ENCODE measurements at regions not wholly inside any gene's neighbourhood (a gene's known extent, or its start where the extent isn't known, plus 50 kb on each side); places are given as distances from the start of the nearest gene placed in this dataset.
"Not testable (repeated sequence)": the region's sequence is repeated elsewhere in the genome, so short reads cannot be mapped to it uniquely, and the experiment has no call there.

DNA sequence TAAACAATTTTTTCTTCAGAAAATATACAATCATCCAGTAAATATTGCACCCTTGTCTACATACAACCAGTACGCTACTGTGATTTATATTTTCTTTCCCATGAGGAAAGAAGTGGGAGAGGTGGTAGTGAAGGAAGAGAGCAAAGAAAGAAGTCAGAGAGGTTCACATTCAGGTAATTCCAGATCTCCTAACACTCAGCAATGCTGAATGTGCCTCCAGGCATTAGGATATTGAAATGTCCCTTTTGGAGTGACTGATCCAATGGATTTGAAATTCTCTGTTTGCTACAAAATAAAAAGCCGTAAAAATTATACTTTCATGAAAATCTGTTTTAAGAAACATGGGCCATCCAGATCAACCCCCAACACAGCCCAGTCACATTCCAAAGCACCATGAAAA lies 211.9 kb upstream of the NR3C2 start:
- Histone ChIP-seq H3K4me1 (ENCODE audit: control insufficient read depth in 2 of 2, insufficient read depth in 2 of 2, low read length in 1 of 2) (no peaks in the 10 kb centered on the region), H3K27ac (ENCODE audit: low read depth in 2 of 2, low read length in 1 of 2) (no peak overlapping the region), H3K36me3 (ENCODE audit: control insufficient read depth in 2 of 2, insufficient read depth in 2 of 2, low read length in 1 of 2) (no peaks in the 10 kb centered on the region), H3K9me3 (ENCODE audit: control insufficient read depth in 2 of 2, insufficient read depth in 1 of 2, low read depth in 1 of 2, low read length in 1 of 2) (no peaks in the 10 kb centered on the region), H3K27me3 (ENCODE audit: control insufficient read depth in 1 of 2, insufficient read depth in 2 of 2, low read length in 2 of 2) (no peaks in the 10 kb centered on the region), H3K4me3 (ENCODE audit: low read depth in 1 of 2, low read length in 2 of 2) (no peak overlapping the region)
- 93 to 94% methylated on average over 2 of the region's 2 CpGs for WGBS, 2 donors

DNA sequence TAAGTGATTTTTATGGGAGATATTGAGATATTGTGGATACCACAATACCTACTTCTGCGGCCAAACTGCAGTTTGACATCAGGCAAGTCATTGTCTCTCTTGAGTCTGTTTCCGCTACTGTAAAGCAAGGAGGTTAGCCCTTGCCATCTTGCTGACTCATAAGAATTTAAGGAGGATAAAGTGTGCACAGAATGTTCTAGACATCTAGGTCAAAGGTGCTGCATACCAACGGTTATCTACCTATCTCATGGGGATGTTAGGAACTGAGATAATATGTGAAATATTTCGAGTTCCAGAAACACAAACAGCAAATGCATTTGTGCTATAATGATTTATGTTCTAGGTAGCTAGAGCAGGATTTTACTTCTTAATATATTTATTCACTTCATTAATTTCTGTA lies 211.5 kb upstream of the NR3C2 start:
- Histone ChIP-seq H3K9me3 (ENCODE audit: control insufficient read depth in 2 of 2, insufficient read depth in 1 of 2, low read depth in 1 of 2, low read length in 1 of 2) (no peaks in the 10 kb centered on the region), H3K4me1 (ENCODE audit: control insufficient read depth in 2 of 2, insufficient read depth in 2 of 2, low read length in 1 of 2) (no peaks in the 10 kb centered on the region), H3K27me3 (ENCODE audit: control insufficient read depth in 1 of 2, insufficient read depth in 2 of 2, low read length in 2 of 2) (no peaks in the 10 kb centered on the region), H3K27ac (ENCODE audit: low read depth in 2 of 2, low read length in 1 of 2) (no peak overlapping the region), H3K4me3 (ENCODE audit: low read depth in 1 of 2, low read length in 2 of 2) (no peak overlapping the region), H3K36me3 (ENCODE audit: control insufficient read depth in 2 of 2, insufficient read depth in 2 of 2, low read length in 1 of 2) (no peaks in the 10 kb centered on the region)
- 77 to 83% methylated on average over 4 of the region's 4 CpGs for WGBS, 2 donors

DNA sequence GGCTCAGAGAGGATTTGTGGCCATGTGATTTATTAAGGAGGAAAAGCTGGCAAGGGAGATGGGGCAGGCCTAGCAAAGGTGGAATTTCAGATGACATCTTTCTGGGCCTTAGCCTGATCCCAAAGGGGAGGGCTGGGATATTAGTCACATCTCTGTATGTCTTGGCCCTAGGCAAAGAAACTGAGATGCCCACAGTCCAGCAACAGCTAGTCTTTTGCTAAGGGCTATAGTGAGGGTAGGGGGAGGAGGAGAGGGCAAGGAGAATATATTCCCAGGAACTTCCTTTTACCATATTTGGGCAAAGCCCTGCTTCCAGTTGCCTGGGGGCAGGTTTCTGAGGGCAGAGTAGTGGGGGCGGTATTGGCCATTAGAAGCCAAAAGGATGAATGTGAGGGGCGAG lies 209.8 kb upstream of the NR3C2 start:
- H3K27me3 ChIP-seq (ENCODE audit: control insufficient read depth in 1 of 2, insufficient read depth in 2 of 2, low read length in 2 of 2) = no peaks in the 10 kb centered on the region
- H3K4me1 ChIP-seq (ENCODE audit: control insufficient read depth in 2 of 2, insufficient read depth in 2 of 2, low read length in 1 of 2) = no peaks in the 10 kb centered on the region
- no peak overlapping the region for H3K4me3 ChIP-seq (ENCODE audit: low read depth in 1 of 2, low read length in 2 of 2)
- no peaks in the 10 kb centered on the region for H3K9me3 ChIP-seq (ENCODE audit: control insufficient read depth in 2 of 2, insufficient read depth in 1 of 2, low read depth in 1 of 2, low read length in 1 of 2)
- WGBS, 2 donors = 78 to 86% methylated on average over 2 of the region's 2 CpGs
- no peak overlapping the region for H3K27ac ChIP-seq (ENCODE audit: low read depth in 2 of 2, low read length in 1 of 2)
- no peaks in the 10 kb centered on the region for H3K36me3 ChIP-seq (ENCODE audit: control insufficient read depth in 2 of 2, insufficient read depth in 2 of 2, low read length in 1 of 2)

DNA sequence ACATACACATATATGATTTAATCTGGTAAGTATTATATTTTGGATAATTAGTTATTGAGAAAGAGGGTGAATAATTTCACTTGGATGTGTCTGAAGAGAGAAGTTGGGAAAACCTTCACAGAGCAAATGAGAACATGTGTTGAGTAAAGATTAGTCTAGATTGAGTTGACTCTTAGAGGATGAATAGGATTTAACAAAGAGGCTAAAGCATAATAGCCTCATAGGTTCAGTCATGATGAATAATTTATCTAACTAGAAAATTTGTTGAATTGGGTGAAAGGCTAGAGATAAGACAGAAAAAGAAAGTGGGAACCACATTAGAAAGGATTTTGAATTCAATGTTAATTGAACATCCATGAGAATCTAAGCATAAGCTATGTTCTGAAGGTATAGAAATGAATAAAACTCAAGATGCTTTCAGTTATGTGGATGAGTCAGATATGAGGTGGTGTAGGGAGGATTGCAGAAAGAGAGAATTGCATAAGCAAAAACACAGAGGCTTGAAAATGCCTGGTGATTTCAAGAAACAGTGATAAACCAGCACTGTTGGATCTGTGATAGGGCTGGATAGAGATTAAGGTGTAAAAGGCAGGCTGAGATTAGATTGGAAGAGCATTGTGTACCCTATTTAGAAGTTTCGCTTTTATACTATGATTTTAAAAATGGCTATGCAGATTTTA lies 207.6 kb upstream of the NR3C2 start:
- WGBS, 2 donors = 85 to 94% methylated on average over 1 of the region's 1 CpG
- no peaks in the 10 kb centered on the region for H3K9me3 ChIP-seq (ENCODE audit: control insufficient read depth in 2 of 2, insufficient read depth in 1 of 2, low read depth in 1 of 2, low read length in 1 of 2)
- H3K4me1 ChIP-seq (ENCODE audit: control insufficient read depth in 2 of 2, insufficient read depth in 2 of 2, low read length in 1 of 2) = no peaks in the 10 kb centered on the region
- no peak overlapping the region for H3K27ac ChIP-seq (ENCODE audit: low read depth in 2 of 2, low read length in 1 of 2)
- no peaks in the 10 kb centered on the region for H3K27me3 ChIP-seq (ENCODE audit: control insufficient read depth in 1 of 2, insufficient read depth in 2 of 2, low read length in 2 of 2)
- H3K36me3 ChIP-seq (ENCODE audit: control insufficient read depth in 2 of 2, insufficient read depth in 2 of 2, low read length in 1 of 2) = no peaks in the 10 kb centered on the region
- H3K4me3 ChIP-seq (ENCODE audit: low read depth in 1 of 2, low read length in 2 of 2) = no peak overlapping the region

DNA sequence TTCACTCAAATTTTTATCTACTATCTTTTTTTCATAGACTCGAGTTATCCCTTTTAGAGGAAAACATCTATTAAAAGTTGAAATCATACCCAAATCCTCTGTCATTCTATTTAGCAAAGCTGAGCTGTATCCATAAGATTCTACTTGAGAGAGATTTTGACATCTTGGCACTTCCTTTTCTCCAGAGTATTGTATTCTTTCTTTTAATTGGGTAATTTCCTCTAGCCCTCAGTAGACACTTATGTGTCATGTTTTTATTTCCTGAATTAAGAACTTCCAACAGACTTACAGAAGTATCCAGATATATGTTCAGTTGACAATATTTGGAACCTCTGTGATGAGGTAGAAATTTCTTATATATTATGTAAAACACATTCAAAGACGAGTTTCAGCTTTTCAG lies 201.6 kb upstream of the NR3C2 start:
- WGBS, 2 donors = 75 to 81% methylated on average over 2 of the region's 2 CpGs
- Histone ChIP-seq H3K4me3 (ENCODE audit: low read depth in 1 of 2, low read length in 2 of 2) (no peak overlapping the region), H3K27me3 (ENCODE audit: control insufficient read depth in 1 of 2, insufficient read depth in 2 of 2, low read length in 2 of 2) (no peaks in the 10 kb centered on the region), H3K36me3 (ENCODE audit: control insufficient read depth in 2 of 2, insufficient read depth in 2 of 2, low read length in 1 of 2) (no peaks in the 10 kb centered on the region), H3K27ac (ENCODE audit: low read depth in 2 of 2, low read length in 1 of 2) (no peak overlapping the region), H3K9me3 (ENCODE audit: control insufficient read depth in 2 of 2, insufficient read depth in 1 of 2, low read depth in 1 of 2, low read length in 1 of 2) (no peaks in the 10 kb centered on the region), H3K4me1 (ENCODE audit: control insufficient read depth in 2 of 2, insufficient read depth in 2 of 2, low read length in 1 of 2) (no peaks in the 10 kb centered on the region)

DNA sequence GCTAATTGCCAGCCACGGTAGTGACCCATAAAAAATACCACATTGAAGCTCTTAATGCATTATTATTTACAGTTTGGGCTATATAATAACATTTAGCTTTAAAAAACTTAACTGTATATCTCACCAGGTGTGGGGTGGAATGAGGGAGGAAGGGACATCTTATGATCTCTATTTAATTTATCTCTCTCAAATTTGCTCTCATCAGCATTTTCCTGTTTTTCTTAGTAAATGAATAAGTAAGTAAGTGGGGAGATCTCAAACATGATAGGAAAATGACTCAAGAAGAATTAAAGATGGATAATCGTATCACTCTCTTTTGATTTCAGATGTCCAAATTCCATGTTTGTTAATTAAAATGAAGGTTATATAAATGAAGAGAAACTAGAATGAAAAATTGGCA lies 200.7 kb upstream of the NR3C2 start:
- no peaks in the 10 kb centered on the region for H3K4me1 ChIP-seq (ENCODE audit: control insufficient read depth in 2 of 2, insufficient read depth in 2 of 2, low read length in 1 of 2)
- no peak overlapping the region for H3K4me3 ChIP-seq (ENCODE audit: low read depth in 1 of 2, low read length in 2 of 2)
- H3K36me3 ChIP-seq (ENCODE audit: control insufficient read depth in 2 of 2, insufficient read depth in 2 of 2, low read length in 1 of 2) = no peaks in the 10 kb centered on the region
- no peaks in the 10 kb centered on the region for H3K9me3 ChIP-seq (ENCODE audit: control insufficient read depth in 2 of 2, insufficient read depth in 1 of 2, low read depth in 1 of 2, low read length in 1 of 2)
- no peak overlapping the region for H3K27ac ChIP-seq (ENCODE audit: low read depth in 2 of 2, low read length in 1 of 2)
- 84 to 85% methylated on average over 2 of the region's 2 CpGs for WGBS, 2 donors
- no peaks in the 10 kb centered on the region for H3K27me3 ChIP-seq (ENCODE audit: control insufficient read depth in 1 of 2, insufficient read depth in 2 of 2, low read length in 2 of 2)

DNA sequence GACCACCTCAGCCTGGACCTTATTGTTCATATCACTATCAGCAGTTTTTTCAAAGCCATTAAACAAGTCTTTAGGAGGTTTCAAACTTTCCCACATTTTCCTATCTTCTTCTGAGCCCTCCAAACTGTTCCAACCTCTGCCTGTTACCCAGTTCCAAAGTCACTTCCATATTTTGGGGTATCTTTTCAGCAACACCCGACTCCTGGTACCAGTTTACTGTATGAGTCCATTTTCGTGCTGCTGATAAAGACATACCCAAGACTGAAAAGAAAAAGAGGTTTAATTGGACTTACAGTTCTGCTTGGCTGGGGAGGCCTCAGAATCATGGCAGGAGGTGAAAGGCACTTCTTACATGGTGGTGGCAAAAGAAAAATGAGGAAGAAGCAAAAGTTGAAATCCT lies 195.9 kb upstream of the NR3C2 start:
- 75 to 87% methylated on average over 2 of the region's 2 CpGs for WGBS, 2 donors
- H3K36me3 ChIP-seq (ENCODE audit: control insufficient read depth in 2 of 2, insufficient read depth in 2 of 2, low read length in 1 of 2); H3K27me3 ChIP-seq (ENCODE audit: control insufficient read depth in 1 of 2, insufficient read depth in 2 of 2, low read length in 2 of 2); H3K4me3 ChIP-seq (ENCODE audit: low read depth in 1 of 2, low read length in 2 of 2); H3K4me1 ChIP-seq (ENCODE audit: control insufficient read depth in 2 of 2, insufficient read depth in 2 of 2, low read length in 1 of 2); H3K9me3 ChIP-seq (ENCODE audit: control insufficient read depth in 2 of 2, insufficient read depth in 1 of 2, low read depth in 1 of 2, low read length in 1 of 2); H3K27ac ChIP-seq (ENCODE audit: low read depth in 2 of 2, low read length in 1 of 2): not testable (repeated sequence)

DNA sequence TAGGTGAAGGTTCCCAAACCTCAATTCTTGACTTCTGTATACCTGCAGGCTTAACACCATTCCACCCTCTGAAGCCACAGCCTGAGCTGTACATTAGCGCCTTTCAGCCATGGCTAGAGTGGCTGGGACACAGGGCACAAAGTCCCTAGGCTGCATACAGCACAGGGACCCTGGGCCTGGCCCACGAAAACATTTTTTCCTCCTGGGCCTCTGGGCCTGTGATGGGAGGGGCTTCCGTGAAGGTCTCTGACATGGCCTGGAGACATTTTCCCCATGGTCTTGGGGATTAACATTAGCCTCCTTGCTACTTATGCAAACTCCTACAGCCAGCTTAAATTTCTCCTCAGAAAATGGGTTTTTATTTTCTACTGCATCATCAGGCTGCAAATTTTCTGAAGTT lies 195.2 kb upstream of the NR3C2 start:
- H3K4me3 ChIP-seq (ENCODE audit: low read depth in 1 of 2, low read length in 2 of 2); H3K36me3 ChIP-seq (ENCODE audit: control insufficient read depth in 2 of 2, insufficient read depth in 2 of 2, low read length in 1 of 2); H3K9me3 ChIP-seq (ENCODE audit: control insufficient read depth in 2 of 2, insufficient read depth in 1 of 2, low read depth in 1 of 2, low read length in 1 of 2); H3K4me1 ChIP-seq (ENCODE audit: control insufficient read depth in 2 of 2, insufficient read depth in 2 of 2, low read length in 1 of 2); H3K27me3 ChIP-seq (ENCODE audit: control insufficient read depth in 1 of 2, insufficient read depth in 2 of 2, low read length in 2 of 2); H3K27ac ChIP-seq (ENCODE audit: low read depth in 2 of 2, low read length in 1 of 2): not testable (repeated sequence)
- 89% methylated on average over 3 of the region's 3 CpGs for WGBS, 2 donors

DNA sequence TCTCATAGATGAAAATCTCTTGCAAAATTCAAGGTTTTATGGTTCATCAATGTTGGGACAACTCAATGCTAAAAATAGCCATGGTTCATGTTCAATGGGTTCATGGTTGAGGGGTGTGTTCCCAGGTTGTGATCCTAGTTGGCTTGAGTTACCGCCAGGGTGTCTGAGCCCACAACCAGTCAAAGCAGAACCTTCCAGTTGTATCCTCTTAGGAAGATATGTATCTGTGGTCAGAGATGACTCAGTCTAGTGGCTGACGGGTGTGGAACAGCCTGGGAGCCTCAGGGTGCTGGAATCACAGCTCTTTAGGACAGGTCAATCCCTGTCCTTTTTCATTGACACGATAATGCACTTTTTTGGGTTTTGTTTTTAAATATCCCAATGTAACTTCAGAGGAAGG lies 192.3 kb upstream of the NR3C2 start:
- H3K9me3 ChIP-seq (ENCODE audit: control insufficient read depth in 2 of 2, insufficient read depth in 1 of 2, low read depth in 1 of 2, low read length in 1 of 2) = peaks cover 2 to 6% of the 10 kb centered on the region in 2 donors
- H3K36me3 ChIP-seq (ENCODE audit: control insufficient read depth in 2 of 2, insufficient read depth in 2 of 2, low read length in 1 of 2) = no peaks in the 10 kb centered on the region
- H3K27ac ChIP-seq (ENCODE audit: low read depth in 2 of 2, low read length in 1 of 2) = no peak overlapping the region
- no peak overlapping the region for H3K4me3 ChIP-seq (ENCODE audit: low read depth in 1 of 2, low read length in 2 of 2)
- H3K27me3 ChIP-seq (ENCODE audit: control insufficient read depth in 1 of 2, insufficient read depth in 2 of 2, low read length in 2 of 2) = no peaks in the 10 kb centered on the region
- WGBS, 2 donors = 74 to 80% methylated on average over 3 of the region's 3 CpGs
- H3K4me1 ChIP-seq (ENCODE audit: control insufficient read depth in 2 of 2, insufficient read depth in 2 of 2, low read length in 1 of 2) = no peaks in the 10 kb centered on the region

DNA sequence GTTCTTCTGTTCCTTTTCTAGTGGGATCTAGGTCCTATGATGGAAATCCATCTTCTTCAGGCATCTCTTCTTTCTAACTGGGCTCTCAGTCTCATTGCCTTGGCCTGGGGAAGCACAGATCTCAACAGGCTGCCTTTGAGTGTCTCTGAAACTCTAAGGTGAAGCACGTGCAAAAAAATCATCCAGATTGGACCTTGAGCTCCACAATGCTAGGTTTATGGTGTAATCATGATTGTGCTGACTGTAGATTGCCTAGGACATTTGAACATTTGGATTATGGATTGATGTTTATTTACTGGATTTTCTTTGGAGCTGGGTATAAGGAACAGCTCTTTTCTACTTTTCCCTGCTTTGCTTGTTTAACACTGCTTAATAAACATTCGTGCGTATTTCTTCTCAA lies 191.5 kb upstream of the NR3C2 start:
- 82 to 95% methylated on average over 3 of the region's 3 CpGs for WGBS, 2 donors

More for the DNA sequence above, 191.5 kb upstream of the NR3C2 start:
- Histone ChIP-seq H3K4me3 (ENCODE audit: low read depth in 1 of 2, low read length in 2 of 2) (no peak overlapping the region), H3K9me3 (ENCODE audit: control insufficient read depth in 2 of 2, insufficient read depth in 1 of 2, low read depth in 1 of 2, low read length in 1 of 2) (peaks cover 2 to 6% of the 10 kb centered on the region in 2 donors), H3K4me1 (ENCODE audit: control insufficient read depth in 2 of 2, insufficient read depth in 2 of 2, low read length in 1 of 2) (no peaks in the 10 kb centered on the region), H3K36me3 (ENCODE audit: control insufficient read depth in 2 of 2, insufficient read depth in 2 of 2, low read length in 1 of 2) (no peaks in the 10 kb centered on the region), H3K27me3 (ENCODE audit: control insufficient read depth in 1 of 2, insufficient read depth in 2 of 2, low read length in 2 of 2) (no peaks in the 10 kb centered on the region), H3K27ac (ENCODE audit: low read depth in 2 of 2, low read length in 1 of 2) (no peak overlapping the region)
